ENCODE measurements at regions not wholly inside any gene's neighbourhood (a gene's known extent, or its start where the extent isn't known, plus 50 kb on each side); places are given as distances from the start of the nearest gene placed in this dataset.

- no peak for TF ChIP-seq PBX2 (CRISPR knock-in tag; IDR thresholded peaks at IDR 0.05; ENCODE audit: low read depth)
- TF ChIP-seq PBX2 (tag; conservative IDR thresholded peaks at IDR 0.05; ENCODE audit: low read depth) = peak; percentile 88
- TF ChIP-seq EGR1 (conservative IDR thresholded peaks at IDR 0.05) = peak; percentile 38; the same call in 1 of the 2 replicates
- no peak for TF ChIP-seq ZNF407 (IDR thresholded peaks at IDR 0.05; ENCODE audit: low read depth)
- TF ChIP-seq SMARCA4 (IDR thresholded peaks at IDR 0.05) = no peak
- TF ChIP-seq NCOA2 (IDR thresholded peaks at IDR 0.05; ENCODE audit: partially characterized antibody in 2 of 2) = no peak
- no peak for TF ChIP-seq MTF1 (CRISPR knock-in tag; IDR thresholded peaks at IDR 0.05; ENCODE audit: borderline replicate concordance)
- TF ChIP-seq HIVEP1 (CRISPR knock-in tag; IDR thresholded peaks at IDR 0.05) = no peak
- TF ChIP-seq TARDBP (IDR thresholded peaks at IDR 0.05) = no peak
- TF ChIP-seq ETV1 (tag; conservative IDR thresholded peaks at IDR 0.05; ENCODE audit: low read depth) = peak; percentile 73
- no peak for TF ChIP-seq NFYB (IDR thresholded peaks at IDR 0.05; ENCODE audit: extremely low read depth, insufficient read length)
- no peak for TF ChIP-seq NR0B1 (IDR thresholded peaks at IDR 0.05; ENCODE audit: partially characterized antibody)
Measured at GRCh38 chr10:110376021-110376766, 71.5 kb upstream of the SMNDC1 start (continued).

Measured in K562 (cell line).